ENCODE measurements at regions not wholly inside any gene's neighbourhood (a gene's known extent, or its start where the extent isn't known, plus 50 kb on each side); places are given as distances from the start of the nearest gene placed in this dataset.
"Not testable (repeated sequence)": the region's sequence is repeated elsewhere in the genome, so short reads cannot be mapped to it uniquely, and the experiment has no call there.

GRCh38 chr18:15066434-15066833 is 318.5 kb downstream of the ANKRD30B start:
- DNase-seq = not testable (repeated sequence)

GRCh38 chr18:15071311-15071710 is 323.3 kb downstream of the ANKRD30B start:
- not testable (repeated sequence) for DNase-seq

Measured in kidney glomerular epithelial cell (primary cell).